Left ventricle myocardium inferior (tissue), 1 donor: ENCODE measurements at regions not wholly inside any gene's neighbourhood (a gene's known extent, or its start where the extent isn't known, plus 50 kb on each side); places are given as distances from the start of the nearest gene placed in this dataset.
"Not testable (repeated sequence)": the region's sequence is repeated elsewhere in the genome, so short reads cannot be mapped to it uniquely, and the experiment has no call there.

ENCODE experiments used
- DNase-seq: peaks from one replicate; pipeline ENCODE4 v3.0.0-alpha.2; 2020
- H3K27ac ChIP-seq: fragments of 200-600 bp; replicated peaks from 2 replicates; pipeline ENCODE4 v1.8.0; 2021
- H3K27me3 ChIP-seq: fragments of 200-600 bp; 2 replicates; pipeline ENCODE4 v1.8.0; 2021; ENCODE audit warnings: low read depth
- H3K36me3 ChIP-seq: fragments of 200-600 bp; 2 replicates; pipeline ENCODE4 v1.8.0; 2021
- H3K4me1 ChIP-seq: fragments of 200-600 bp; 2 replicates; pipeline ENCODE4 v1.8.0; 2021
- H3K4me3 ChIP-seq: fragments of 200-600 bp; 2 replicates; pipeline ENCODE4 v1.8.0; 2021; ENCODE audit warnings: mild to moderate bottlenecking, moderate library complexity
- H3K9me3 ChIP-seq: fragments of 200-600 bp; replicated peaks from 2 replicates; pipeline ENCODE4 v1.8.0; 2021
- CTCF ChIP-seq: fragments of 200-600 bp; IDR thresholded peaks from 2 replicates; pipeline ENCODE4 v1.8.0; 2021; ENCODE audit warnings: antibody characterized with exemption, mild to moderate bottlenecking, borderline replicate concordance
- intact Hi-C: fragments of 100-400 bp; cut with micrococcal nuclease; formaldehyde crosslinking; loops from one replicate; pipeline ENCODE4 v1.11.0; 2022
- donor health status: DM: no; HTN: yes; CAD: no; lungs with severe emphysema.

DNA sequence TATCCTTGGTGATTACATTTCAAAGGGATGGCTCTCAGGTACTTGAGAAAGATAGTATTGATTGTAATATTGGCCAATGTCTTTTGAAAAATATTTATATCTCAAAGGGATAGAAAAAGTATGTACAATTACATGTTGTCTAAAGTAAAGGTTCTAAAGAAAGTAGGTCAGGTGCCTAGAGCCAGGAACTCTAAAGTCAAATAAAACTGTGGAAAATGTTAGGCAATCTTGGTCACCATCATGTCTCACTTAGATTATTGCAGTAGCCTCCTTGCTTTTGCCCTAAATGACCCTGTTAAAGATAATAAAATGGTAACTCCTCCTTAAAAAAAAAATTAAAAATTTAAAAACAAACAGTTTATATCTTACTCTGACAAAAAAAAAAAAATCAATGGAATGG, 198.5 kb upstream of the ARPP21 start:
- H3K27ac ChIP-seq: no peak overlapping the region
- no peaks in the 10 kb centered on the region for H3K9me3 ChIP-seq
- no peak for DNase-seq
- no peaks in the 10 kb centered on the region for H3K36me3 ChIP-seq
- H3K4me3 ChIP-seq: no peak overlapping the region
- no peaks in the 10 kb centered on the region for H3K4me1 ChIP-seq
- intact Hi-C loops: no loop called here
- no peaks in the 10 kb centered on the region for H3K27me3 ChIP-seq
- no peak for TF ChIP-seq CTCF

DNA sequence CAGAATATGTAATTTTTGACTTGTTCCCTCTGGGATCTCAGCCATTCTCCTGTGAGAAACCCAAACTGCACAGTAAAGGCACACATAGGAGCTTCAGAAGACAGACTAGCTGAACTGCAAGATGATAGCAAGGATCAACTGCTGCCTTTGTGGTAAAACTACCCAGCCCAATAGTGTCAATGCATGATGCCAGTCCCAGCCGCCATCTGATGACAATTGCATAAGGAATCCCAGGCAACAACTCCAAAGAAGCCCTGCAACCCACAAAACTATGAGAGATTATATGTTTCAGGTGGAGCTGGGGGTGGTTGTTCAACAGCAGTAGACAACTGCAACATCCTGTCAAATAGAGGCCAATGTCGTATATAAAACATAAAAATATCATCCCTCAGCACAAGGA, 192.4 kb upstream of the ARPP21 start:
- H3K36me3 ChIP-seq: no peaks in the 10 kb centered on the region
- no peak overlapping the region for H3K4me3 ChIP-seq
- intact Hi-C loops: no loop called here
- no peaks in the 10 kb centered on the region for H3K9me3 ChIP-seq
- TF ChIP-seq CTCF: no peak
- no peaks in the 10 kb centered on the region for H3K4me1 ChIP-seq
- H3K27ac ChIP-seq: no peak overlapping the region
- H3K27me3 ChIP-seq: no peaks in the 10 kb centered on the region
- DNase-seq: no peak

DNA sequence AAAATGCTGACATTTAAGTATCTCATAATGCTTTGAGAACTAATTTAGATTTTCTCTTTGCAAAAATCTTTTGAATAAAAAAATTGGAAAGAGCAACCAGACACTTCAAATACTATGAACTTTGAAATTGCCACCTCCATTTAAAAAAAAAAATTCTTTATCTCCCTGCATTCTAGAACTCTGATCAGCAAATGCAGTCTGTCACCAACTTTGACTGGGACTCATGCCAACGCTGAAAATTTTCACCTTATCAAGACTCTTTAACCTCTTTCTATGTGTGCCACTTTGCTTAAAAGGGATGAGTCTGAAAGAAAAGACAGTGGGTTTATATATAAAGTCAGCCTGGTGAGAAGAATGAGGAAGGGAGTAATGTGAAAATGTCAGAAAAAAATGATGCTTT, 191.2 kb upstream of the ARPP21 start:
- no peaks in the 10 kb centered on the region for H3K4me1 ChIP-seq
- intact Hi-C loops: no loop called here
- H3K27ac ChIP-seq: no peak overlapping the region
- H3K36me3 ChIP-seq: no peaks in the 10 kb centered on the region
- TF ChIP-seq CTCF: no peak
- H3K27me3 ChIP-seq: no peaks in the 10 kb centered on the region
- DNase-seq: no peak
- no peak overlapping the region for H3K4me3 ChIP-seq
- no peaks in the 10 kb centered on the region for H3K9me3 ChIP-seq

GRCh38 chr3:35448681-35449080, 190.6 kb upstream of the ARPP21 start:
- no peak for TF ChIP-seq CTCF
- no peaks in the 10 kb centered on the region for H3K27me3 ChIP-seq
- H3K27ac ChIP-seq: no peak overlapping the region
- H3K36me3 ChIP-seq: no peaks in the 10 kb centered on the region
- DNase-seq: no peak
- intact Hi-C loops: no loop called here
- H3K4me1 ChIP-seq: no peaks in the 10 kb centered on the region
- no peak overlapping the region for H3K4me3 ChIP-seq
- H3K9me3 ChIP-seq: no peaks in the 10 kb centered on the region

DNA sequence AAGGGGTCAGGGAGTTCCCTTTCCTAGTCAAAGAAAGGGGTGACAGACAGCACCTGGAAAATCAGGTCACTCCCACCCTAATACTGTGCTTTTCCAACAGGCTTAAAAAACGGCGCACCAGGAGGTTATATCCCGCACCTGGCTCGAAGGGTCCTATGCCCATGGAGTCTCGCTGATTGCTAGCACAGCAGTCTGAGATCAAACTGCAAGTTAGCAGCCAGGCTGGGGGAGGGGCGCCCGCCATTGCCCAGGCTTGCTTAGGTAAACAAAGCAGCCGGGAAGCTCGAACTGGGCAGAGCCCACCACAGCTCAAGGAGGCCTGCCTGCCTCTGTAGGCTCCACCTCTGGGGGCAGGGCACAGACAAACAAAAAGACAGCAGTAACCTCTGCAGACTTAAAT, 184.5 kb upstream of the ARPP21 start:
- DNase-seq, H3K4me3 ChIP-seq, H3K36me3 ChIP-seq, intact Hi-C loops, H3K4me1 ChIP-seq, H3K27ac ChIP-seq, H3K9me3 ChIP-seq, H3K27me3 ChIP-seq: not testable (repeated sequence)

GRCh38 chr3:35473956-35474355, 165.4 kb upstream of the ARPP21 start:
- peaks cover 35% of the 10 kb centered on the region for H3K9me3 ChIP-seq
- intact Hi-C loops: no loop called here
- no peaks in the 10 kb centered on the region for H3K27me3 ChIP-seq
- no peak overlapping the region for H3K4me3 ChIP-seq
- no peaks in the 10 kb centered on the region for H3K4me1 ChIP-seq
- DNase-seq: no peak
- no peak overlapping the region for H3K27ac ChIP-seq
- no peaks in the 10 kb centered on the region for H3K36me3 ChIP-seq
- no peak for TF ChIP-seq CTCF

DNA sequence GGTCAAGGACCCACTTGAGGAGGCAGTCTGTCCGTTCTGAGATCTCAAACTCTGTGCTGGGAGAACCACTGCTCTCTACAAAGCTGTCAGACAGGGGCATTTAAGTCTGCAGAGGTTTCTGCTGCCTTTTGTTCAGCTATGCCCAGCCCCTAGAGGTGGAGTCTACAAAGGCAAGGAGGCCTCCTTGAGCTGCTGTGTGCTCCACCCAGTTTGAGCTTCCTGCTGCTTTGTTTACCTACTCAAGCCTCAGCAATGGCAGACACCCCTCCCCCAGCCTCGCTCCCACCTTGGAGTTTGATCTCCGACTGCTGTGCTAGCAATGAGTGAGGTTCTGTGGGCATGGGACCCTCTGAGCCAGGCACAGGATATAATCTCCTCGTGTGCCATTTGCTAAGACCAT, 156.8 kb upstream of the ARPP21 start:
- intact Hi-C loops, H3K27me3 ChIP-seq, DNase-seq, H3K36me3 ChIP-seq, H3K27ac ChIP-seq, H3K4me1 ChIP-seq, H3K4me3 ChIP-seq: not testable (repeated sequence)
- H3K9me3 ChIP-seq: peaks cover 17% of the 10 kb centered on the region
